ENCODE measurements at regions not wholly inside any gene's neighbourhood (a gene's known extent, or its start where the extent isn't known, plus 50 kb on each side); places are given as distances from the start of the nearest gene placed in this dataset.
"Not testable (repeated sequence)": the region's sequence is repeated elsewhere in the genome, so short reads cannot be mapped to it uniquely, and the experiment has no call there.

DNA sequence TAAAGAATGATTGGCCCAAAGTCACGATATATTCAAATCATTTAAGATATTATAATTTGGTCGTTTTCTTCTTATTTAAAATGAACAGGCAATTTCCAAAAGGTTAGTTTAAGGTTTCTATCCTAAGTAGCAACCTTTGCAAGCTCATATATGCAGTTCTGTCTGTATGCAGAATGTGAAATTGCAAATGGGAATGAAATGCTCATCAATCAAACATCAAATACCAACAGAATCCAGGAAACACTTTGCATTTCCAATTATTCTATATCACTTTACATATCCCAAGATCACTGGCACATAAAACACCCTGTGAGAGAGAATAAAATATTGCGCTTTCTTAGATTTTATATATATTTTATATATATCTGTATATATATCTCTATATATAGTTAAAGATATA lies 237.3 kb downstream of the NRIP1 start:
- DNase-seq (ENCODE audit: low read depth, low spot score), result no peak
- Histone ChIP-seq H3K9me3 (ENCODE audit: low read depth, low read length) (no peaks in the 10 kb centered on the region), H3K9ac (ENCODE audit: insufficient read length) (no peak overlapping the region), H3K36me3 (ENCODE audit: insufficient read depth, low read length) (no peaks in the 10 kb centered on the region), H3K27ac (no peak overlapping the region), H3K4me3 (no peak overlapping the region)
- TF ChIP-seq FOXP2 (optimal IDR thresholded peaks at IDR 0.05; ENCODE audit: control extremely low read depth, extremely low read length, insufficient read depth) (no peak), POLR2AphosphoS5 (IDR thresholded peaks at IDR 0.05; ENCODE audit: borderline replicate concordance, low read depth, low read length) (no peak), EZH2 (IDR thresholded peaks at IDR 0.05) (no peak)

DNA sequence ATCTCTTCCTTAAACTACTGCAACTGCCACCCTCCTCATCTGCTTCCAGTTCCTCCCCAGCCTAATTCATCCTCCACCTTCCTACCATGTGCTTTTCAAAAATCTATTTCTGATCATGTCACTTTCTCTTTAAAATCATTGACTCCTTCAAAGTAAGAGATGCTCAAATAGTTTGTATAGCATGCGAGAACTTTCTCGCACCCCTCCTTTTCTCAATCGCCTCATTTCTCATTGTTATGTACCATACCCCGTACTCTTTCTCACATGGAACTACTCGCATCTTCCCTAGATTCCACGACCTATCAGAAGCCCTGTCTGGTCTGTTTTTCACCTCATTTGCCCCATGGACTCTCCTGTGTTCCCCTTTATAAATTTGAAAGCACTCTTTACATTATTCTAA lies 238.2 kb downstream of the NRIP1 start:
- no peak overlapping the region for H3K9ac ChIP-seq (ENCODE audit: insufficient read length)
- no peak overlapping the region for H3K4me3 ChIP-seq
- TF ChIP-seq FOXP2 (optimal IDR thresholded peaks at IDR 0.05; ENCODE audit: control extremely low read depth, extremely low read length, insufficient read depth) (no peak), EZH2 (IDR thresholded peaks at IDR 0.05) (no peak), POLR2AphosphoS5 (IDR thresholded peaks at IDR 0.05; ENCODE audit: borderline replicate concordance, low read depth, low read length) (no peak)
- H3K9me3 ChIP-seq (ENCODE audit: low read depth, low read length), result no peaks in the 10 kb centered on the region
- no peaks in the 10 kb centered on the region for H3K36me3 ChIP-seq (ENCODE audit: insufficient read depth, low read length)
- DNase-seq (ENCODE audit: low read depth, low spot score), result no peak
- no peak overlapping the region for H3K27ac ChIP-seq

DNA sequence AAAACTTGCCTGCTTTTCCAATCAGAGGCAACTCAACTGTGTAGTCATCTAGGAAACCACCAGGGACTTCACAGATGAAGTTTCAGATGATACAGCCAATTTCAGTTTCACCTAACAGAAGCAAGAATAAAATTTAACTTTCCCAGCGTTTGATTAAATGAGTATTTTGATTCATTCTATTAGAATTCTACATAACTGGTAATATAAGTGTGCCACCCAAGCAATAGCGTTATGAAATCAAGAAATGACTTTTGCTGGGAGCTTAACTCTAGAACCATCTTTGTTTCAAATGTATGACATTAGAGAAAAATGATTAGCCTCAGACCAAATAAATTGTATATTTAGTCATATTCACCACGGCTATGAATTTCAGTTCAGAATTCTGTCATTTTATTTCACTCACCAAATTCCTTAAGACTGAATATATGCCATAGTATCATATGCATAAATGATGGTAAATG lies 239.3 kb downstream of the NRIP1 start:
- DNase-seq (ENCODE audit: low read depth, low spot score), result no peak
- no peak for TF ChIP-seq POLR2AphosphoS5 (IDR thresholded peaks at IDR 0.05; ENCODE audit: borderline replicate concordance, low read depth, low read length)
- TF ChIP-seq EZH2 (IDR thresholded peaks at IDR 0.05), result no peak
- no peak for TF ChIP-seq FOXP2 (optimal IDR thresholded peaks at IDR 0.05; ENCODE audit: control extremely low read depth, extremely low read length, insufficient read depth)
- Histone ChIP-seq H3K4me3 (no peak overlapping the region), H3K9ac (ENCODE audit: insufficient read length) (no peak overlapping the region), H3K9me3 (ENCODE audit: low read depth, low read length) (no peaks in the 10 kb centered on the region), H3K36me3 (ENCODE audit: insufficient read depth, low read length) (no peaks in the 10 kb centered on the region), H3K27ac (no peak overlapping the region)

DNA sequence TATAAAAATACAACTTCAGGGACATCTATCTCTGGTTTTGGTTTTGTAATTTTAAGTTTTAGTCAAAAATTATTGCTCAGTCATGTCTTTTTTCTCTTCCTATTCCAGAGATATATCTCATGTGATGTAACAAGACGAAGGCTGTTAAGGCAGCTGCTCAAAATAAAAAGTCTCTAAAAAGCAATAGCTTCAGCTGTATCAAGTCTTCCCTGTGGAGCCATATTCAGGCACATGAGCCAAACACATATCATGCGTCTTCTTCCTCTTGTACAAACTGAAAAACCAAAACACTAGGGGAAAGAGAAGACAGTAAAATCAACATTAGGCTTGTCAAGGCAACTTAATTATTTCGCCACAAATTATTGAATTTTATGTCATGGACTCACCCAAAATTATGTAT lies 240.7 kb downstream of the NRIP1 start:
- TF ChIP-seq EZH2 (IDR thresholded peaks at IDR 0.05), result no peak
- no peak for TF ChIP-seq POLR2AphosphoS5 (IDR thresholded peaks at IDR 0.05; ENCODE audit: borderline replicate concordance, low read depth, low read length)
- TF ChIP-seq FOXP2 (optimal IDR thresholded peaks at IDR 0.05; ENCODE audit: control extremely low read depth, extremely low read length, insufficient read depth), result no peak
- Histone ChIP-seq H3K4me3 (no peak overlapping the region), H3K36me3 (ENCODE audit: insufficient read depth, low read length) (no peaks in the 10 kb centered on the region), H3K27ac (no peak overlapping the region), H3K9me3 (ENCODE audit: low read depth, low read length) (no peaks in the 10 kb centered on the region), H3K9ac (ENCODE audit: insufficient read length) (no peak overlapping the region)
- no peak for DNase-seq (ENCODE audit: low read depth, low spot score)

DNA sequence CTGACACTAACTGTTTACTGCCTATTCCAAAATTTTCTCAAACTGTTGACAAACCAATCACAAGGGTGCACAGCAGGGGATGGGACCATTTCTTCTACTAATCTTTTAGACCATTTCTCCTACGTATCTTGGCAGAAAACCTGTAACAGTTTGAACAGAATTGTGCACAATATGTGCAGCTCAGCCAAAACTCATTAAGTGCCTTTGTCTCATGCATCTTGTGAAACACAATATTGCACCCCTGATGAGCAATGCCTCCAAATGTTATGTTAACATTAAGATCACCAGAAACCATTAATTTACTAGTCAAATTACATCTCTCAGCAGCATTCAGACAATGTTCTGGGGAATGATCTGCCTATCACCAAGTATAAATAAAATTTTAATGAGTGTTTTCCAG lies 247.5 kb downstream of the NRIP1 start:
- no peak for TF ChIP-seq FOXP2 (optimal IDR thresholded peaks at IDR 0.05; ENCODE audit: control extremely low read depth, extremely low read length, insufficient read depth)
- no peak for TF ChIP-seq EZH2 (IDR thresholded peaks at IDR 0.05)
- TF ChIP-seq POLR2AphosphoS5 (IDR thresholded peaks at IDR 0.05; ENCODE audit: borderline replicate concordance, low read depth, low read length), result no peak
- no peaks in the 10 kb centered on the region for H3K9me3 ChIP-seq (ENCODE audit: low read depth, low read length)
- H3K36me3 ChIP-seq (ENCODE audit: insufficient read depth, low read length), result no peaks in the 10 kb centered on the region
- H3K27ac ChIP-seq, result no peak overlapping the region
- no peak overlapping the region for H3K9ac ChIP-seq (ENCODE audit: insufficient read length)
- no peak for DNase-seq (ENCODE audit: low read depth, low spot score)
- no peak overlapping the region for H3K4me3 ChIP-seq

DNA sequence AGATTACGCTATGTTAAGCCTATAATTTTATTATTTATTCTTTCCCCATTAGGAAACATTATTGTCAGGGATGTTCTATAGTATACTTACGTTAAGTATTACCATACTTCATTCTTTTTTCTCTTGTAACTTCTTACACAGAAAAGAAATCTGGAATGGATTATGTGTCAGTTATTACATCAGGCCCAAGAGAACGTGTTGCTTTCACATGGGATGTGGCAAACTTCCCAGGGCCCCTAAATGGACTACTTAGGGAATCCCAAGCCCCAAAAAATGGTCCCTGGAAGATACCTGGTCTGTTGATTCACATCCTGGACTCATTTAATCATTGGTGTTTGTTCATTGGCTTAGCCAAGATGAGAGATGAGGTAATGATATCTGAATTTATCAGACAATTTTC lies 249.8 kb downstream of the NRIP1 start:
- H3K36me3 ChIP-seq (ENCODE audit: insufficient read depth, low read length), result no peaks in the 10 kb centered on the region
- no peak overlapping the region for H3K9ac ChIP-seq (ENCODE audit: insufficient read length)
- H3K9me3 ChIP-seq (ENCODE audit: low read depth, low read length), result no peaks in the 10 kb centered on the region
- no peak for TF ChIP-seq EZH2 (IDR thresholded peaks at IDR 0.05)
- no peak for DNase-seq (ENCODE audit: low read depth, low spot score)
- no peak overlapping the region for H3K27ac ChIP-seq
- H3K4me3 ChIP-seq, result no peak overlapping the region

DNA sequence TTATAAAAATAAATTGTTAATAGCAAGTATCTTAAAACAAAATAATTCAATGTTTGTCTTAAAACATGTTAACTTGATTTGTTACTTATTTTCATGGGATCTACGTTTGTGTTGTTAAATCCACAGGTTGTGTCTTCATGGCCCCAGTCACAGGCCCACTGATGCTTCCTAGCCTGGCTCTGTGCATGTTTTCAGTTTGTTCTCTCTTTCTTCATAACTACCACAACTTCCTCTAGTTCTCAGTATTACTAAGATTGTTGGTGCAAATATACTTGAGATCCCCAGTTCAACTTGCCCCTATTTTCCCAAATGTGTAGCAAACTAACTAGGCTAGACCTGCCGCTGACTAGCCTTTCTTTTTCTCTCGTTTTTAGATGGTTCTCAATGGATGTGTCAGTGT lies 250.5 kb downstream of the NRIP1 start:
- H3K27ac ChIP-seq, result no peak overlapping the region
- no peak for TF ChIP-seq EZH2 (IDR thresholded peaks at IDR 0.05)
- TF ChIP-seq FOXP2 (optimal IDR thresholded peaks at IDR 0.05; ENCODE audit: control extremely low read depth, extremely low read length, insufficient read depth), result no peak
- TF ChIP-seq POLR2AphosphoS5 (IDR thresholded peaks at IDR 0.05; ENCODE audit: borderline replicate concordance, low read depth, low read length), result no peak
- DNase-seq (ENCODE audit: low read depth, low spot score), result no peak

DNA sequence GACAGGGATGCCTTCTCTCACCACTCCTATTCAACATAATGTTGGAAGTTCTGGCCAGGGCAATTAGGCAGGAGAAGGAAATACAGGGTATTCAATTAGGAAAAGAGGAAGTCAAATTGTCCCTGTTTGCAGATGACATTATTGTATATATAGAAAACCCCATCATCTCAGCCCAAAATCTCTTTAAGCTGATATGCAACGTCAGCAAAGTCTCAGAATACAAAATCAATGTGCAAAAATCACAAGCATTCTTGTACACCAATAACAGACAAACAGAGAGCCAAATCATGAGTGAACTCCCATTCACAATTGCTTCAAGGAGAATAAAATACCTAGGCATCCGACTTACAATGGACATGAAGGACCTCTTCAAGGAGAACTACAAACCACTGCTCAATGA lies 258.1 kb upstream of the SAMSN1 start:
- H3K9ac ChIP-seq (ENCODE audit: insufficient read length); H3K27ac ChIP-seq; DNase-seq (ENCODE audit: low read depth, low spot score); H3K36me3 ChIP-seq (ENCODE audit: insufficient read depth, low read length); H3K4me3 ChIP-seq; H3K9me3 ChIP-seq (ENCODE audit: low read depth, low read length): not testable (repeated sequence)

More for the DNA sequence above, 250.5 kb downstream of the NRIP1 start:
- H3K9ac ChIP-seq (ENCODE audit: insufficient read length), result no peak overlapping the region
- H3K9me3 ChIP-seq (ENCODE audit: low read depth, low read length), result no peaks in the 10 kb centered on the region
- no peak overlapping the region for H3K4me3 ChIP-seq
- no peaks in the 10 kb centered on the region for H3K36me3 ChIP-seq (ENCODE audit: insufficient read depth, low read length)

DNA sequence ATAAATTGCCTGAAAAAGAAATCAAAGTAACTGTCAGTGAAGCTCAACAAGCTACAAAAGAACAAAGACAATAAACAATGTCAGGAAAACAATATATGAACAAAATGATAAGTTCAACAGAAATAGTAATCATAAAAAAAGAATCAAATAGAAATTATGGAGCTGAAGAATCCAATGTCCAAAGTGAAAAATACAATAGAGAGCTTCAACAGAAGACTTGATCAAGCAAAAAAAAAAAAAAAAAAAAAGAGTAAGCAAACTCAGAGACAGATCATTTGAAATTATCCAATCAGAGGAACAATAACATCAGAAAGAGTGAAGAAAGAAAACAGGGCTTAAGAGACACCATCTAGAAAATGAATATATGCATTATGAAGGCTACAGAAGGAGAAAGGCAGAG lies 251.4 kb upstream of the SAMSN1 start:
- DNase-seq (ENCODE audit: low read depth, low spot score), result no peak

More for the DNA sequence above, 251.4 kb upstream of the SAMSN1 start:
- H3K4me3 ChIP-seq, result no peak overlapping the region
- TF ChIP-seq POLR2AphosphoS5 (IDR thresholded peaks at IDR 0.05; ENCODE audit: borderline replicate concordance, low read depth, low read length), result no peak
- TF ChIP-seq FOXP2 (optimal IDR thresholded peaks at IDR 0.05; ENCODE audit: control extremely low read depth, extremely low read length, insufficient read depth), result no peak
- TF ChIP-seq EZH2 (IDR thresholded peaks at IDR 0.05), result no peak
- no peaks in the 10 kb centered on the region for H3K9me3 ChIP-seq (ENCODE audit: low read depth, low read length)
- H3K36me3 ChIP-seq (ENCODE audit: insufficient read depth, low read length), result no peaks in the 10 kb centered on the region
- no peak overlapping the region for H3K9ac ChIP-seq (ENCODE audit: insufficient read length)
- H3K27ac ChIP-seq, result no peak overlapping the region
